ENCODE measurements at regions not wholly inside any gene's neighbourhood (a gene's known extent, or its start where the extent isn't known, plus 50 kb on each side); places are given as distances from the start of the nearest gene placed in this dataset.

- ATAC-seq (no peak), DNase-seq (ENCODE audit: low spot score) (no peak)
- H3K79me2 ChIP-seq (replicated peaks; ENCODE audit: insufficient read depth) = no peaks in the 10 kb centered on the region
- Mint-ChIP-seq H3K36me3 (ENCODE audit: low read depth) (no peaks in the 10 kb centered on the region), H3K4me3 (no peak overlapping the region), H3K9me3 (no peaks in the 10 kb centered on the region; the same call in 2 of the 3 replicates), H3K27me3 (ENCODE audit: insufficient read depth, low read depth, poor library complexity) (peaks cover 2% of the 10 kb centered on the region), H3K27ac (no peak overlapping the region), H3K4me1 (peaks cover 22% of the 10 kb centered on the region)
- no peaks in the 10 kb centered on the region for H4K20me1 ChIP-seq (replicated peaks; ENCODE audit: insufficient read depth)
- no peaks in the 10 kb centered on the region for H3K9me2 ChIP-seq (ENCODE audit: insufficient read depth)
- TF ChIP-seq CTCF (conservative IDR thresholded peaks at IDR 0.05; ENCODE audit: low read depth in 2 of 2) = no peak
- no peak for TF ChIP-seq STAT1 (IDR thresholded peaks at IDR 0.05; ENCODE audit: unreplicated experiment)
- TF ChIP-seq EZH2 (IDR thresholded peaks at IDR 0.05; ENCODE audit: low read depth, unreplicated experiment) = no peak
- no peak for TF ChIP-seq REST (IDR thresholded peaks at IDR 0.05; ENCODE audit: unreplicated experiment)
- no peak for TF ChIP-seq ZNF331 (CRISPR knock-in tag; IDR thresholded peaks at IDR 0.05; ENCODE audit: low read depth)
- no peak for TF ChIP-seq ETS1 (IDR thresholded peaks at IDR 0.05)
- no peak for TF ChIP-seq JUNB (IDR thresholded peaks at IDR 0.05; ENCODE audit: unreplicated experiment)
- TF ChIP-seq ZNF462 (CRISPR knock-in tag; IDR thresholded peaks at IDR 0.05) = no peak
- no peak for TF ChIP-seq NANOG (IDR thresholded peaks at IDR 0.05; ENCODE audit: borderline replicate concordance)
- no peak for TF ChIP-seq POLR2AphosphoS5 (IDR thresholded peaks at IDR 0.05; ENCODE audit: low read depth)
- no peak for TF ChIP-seq ZNF114 (CRISPR knock-in tag; IDR thresholded peaks at IDR 0.05)
- TF ChIP-seq EZH2phosphoT487 (IDR thresholded peaks at IDR 0.05; ENCODE audit: unreplicated experiment) = no peak
- no peak for TF ChIP-seq CREB1 (CRISPR knock-in tag; IDR thresholded peaks at IDR 0.05; ENCODE audit: low read depth)
- no peak overlapping the region for H3K4me2 ChIP-seq
- H3K27me3 ChIP-seq (ENCODE audit: insufficient read depth) = no peaks in the 10 kb centered on the region
- peaks cover 7% of the 10 kb centered on the region for H3K36me3 ChIP-seq (ENCODE audit: insufficient read depth)
- no peak overlapping the region for H2AFZ ChIP-seq
- H3K4me3 ChIP-seq = no peak overlapping the region
- no peaks in the 10 kb centered on the region for H3F3A ChIP-seq (replicated peaks; ENCODE audit: low read depth)
- no peaks in the 10 kb centered on the region for H3K4me1 ChIP-seq (ENCODE audit: insufficient read depth)
- H3K27ac ChIP-seq (ENCODE audit: low read depth) = no peak overlapping the region
These were observed 935.4 kb downstream of the TBC1D22A start for GRCh38 chr22:47697861-47698260.

Measured in GM23338 (cell line).